ENCODE measurements at regions not wholly inside any gene's neighbourhood (a gene's known extent, or its start where the extent isn't known, plus 50 kb on each side); places are given as distances from the start of the nearest gene placed in this dataset.

- TF ChIP-seq POLR2A (IDR thresholded peaks at IDR 0.05; ENCODE audit: low read length) (no peak), GATA1 (IDR thresholded peaks at IDR 0.05; ENCODE audit: low read depth, low read length) (no peak)
These were observed 1244.3 kb downstream of the RAPGEF2 start for GRCh38 chr4:160347197-160347596.

Data from erythroblast (primary cell).